Esophagus squamous epithelium (tissue), 4 donors: ENCODE measurements at regions not wholly inside any gene's neighbourhood (a gene's known extent, or its start where the extent isn't known, plus 50 kb on each side); places are given as distances from the start of the nearest gene placed in this dataset.

Experiments used
- CTCF ChIP-seq, 6 experiments: fragments of 450-650 bp in 4 of 6; fragments of 200-600 bp in 2 of 6; sonication (generic) in 2 of 6; IDR thresholded peaks; one replicate each; pipeline ENCODE4 v1.5.1; 2016 to 2019; ENCODE audit warnings: antibody characterized with exemption in 6 of 6, mild to moderate bottlenecking in 4 of 6, moderate library complexity in 4 of 6
- POLR2A ChIP-seq, 4 donors: fragments of 450-650 bp; IDR thresholded peaks; one replicate each; pipeline ENCODE4 v1.6.1; 2017; ENCODE audit warnings: antibody characterized with exemption in 4 of 4, mild to moderate bottlenecking in 4 of 4, moderate library complexity in 3 of 4

GRCh38 chr12:77214136-77214535, 148.8 kb upstream of the E2F7 start:
- TF ChIP-seq CTCF (IDR thresholded peaks at IDR 0.05), result no peak
- no peak for TF ChIP-seq POLR2A (IDR thresholded peaks at IDR 0.05)
